ENCODE measurements at regions not wholly inside any gene's neighbourhood (a gene's known extent, or its start where the extent isn't known, plus 50 kb on each side); places are given as distances from the start of the nearest gene placed in this dataset.

DNA sequence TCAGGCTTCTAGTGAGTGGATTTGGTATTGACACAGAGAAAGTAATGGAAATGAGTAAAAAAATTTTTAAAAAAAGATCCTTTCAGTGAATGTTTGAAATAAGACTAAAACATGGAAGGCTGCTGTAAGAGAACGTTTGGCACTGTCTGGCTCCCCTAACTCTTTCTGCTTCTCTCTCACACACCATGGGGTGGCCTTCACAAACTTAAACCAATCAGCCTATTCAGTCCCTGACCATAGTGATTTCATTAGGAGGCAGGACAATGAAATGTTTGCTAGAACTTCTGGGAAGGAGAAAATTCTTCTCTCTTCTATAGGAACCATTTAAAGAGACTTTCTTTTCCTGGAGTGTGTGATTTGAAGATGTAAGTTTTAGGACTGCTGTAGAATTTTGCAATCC is 84.2 kb upstream of the GRIN2B start:
- no peak overlapping the region for H3K4me3 ChIP-seq
- H3K9me3 ChIP-seq: no peaks in the 10 kb centered on the region
- H3K4me1 ChIP-seq: no peaks in the 10 kb centered on the region
- no peak overlapping the region for H3K27ac ChIP-seq
- TF ChIP-seq, protein P1, sequence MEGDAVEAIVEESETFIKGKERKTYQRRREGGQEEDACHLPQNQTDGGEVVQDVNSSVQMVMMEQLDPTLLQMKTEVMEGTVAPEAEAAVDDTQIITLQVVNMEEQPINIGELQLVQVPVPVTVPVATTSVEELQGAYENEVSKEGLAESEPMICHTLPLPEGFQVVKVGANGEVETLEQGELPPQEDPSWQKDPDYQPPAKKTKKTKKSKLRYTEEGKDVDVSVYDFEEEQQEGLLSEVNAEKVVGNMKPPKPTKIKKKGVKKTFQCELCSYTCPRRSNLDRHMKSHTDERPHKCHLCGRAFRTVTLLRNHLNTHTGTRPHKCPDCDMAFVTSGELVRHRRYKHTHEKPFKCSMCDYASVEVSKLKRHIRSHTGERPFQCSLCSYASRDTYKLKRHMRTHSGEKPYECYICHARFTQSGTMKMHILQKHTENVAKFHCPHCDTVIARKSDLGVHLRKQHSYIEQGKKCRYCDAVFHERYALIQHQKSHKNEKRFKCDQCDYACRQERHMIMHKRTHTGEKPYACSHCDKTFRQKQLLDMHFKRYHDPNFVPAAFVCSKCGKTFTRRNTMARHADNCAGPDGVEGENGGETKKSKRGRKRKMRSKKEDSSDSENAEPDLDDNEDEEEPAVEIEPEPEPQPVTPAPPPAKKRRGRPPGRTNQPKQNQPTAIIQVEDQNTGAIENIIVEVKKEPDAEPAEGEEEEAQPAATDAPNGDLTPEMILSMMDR (IDR thresholded peaks at IDR 0.05): no peak
- no peaks in the 10 kb centered on the region for H3K36me3 ChIP-seq
- no peak for ATAC-seq
- no peak for DNase-seq
- no peaks in the 10 kb centered on the region for H3K27me3 ChIP-seq
- intact Hi-C loops (cut with DNase I): no loop called here

DNA sequence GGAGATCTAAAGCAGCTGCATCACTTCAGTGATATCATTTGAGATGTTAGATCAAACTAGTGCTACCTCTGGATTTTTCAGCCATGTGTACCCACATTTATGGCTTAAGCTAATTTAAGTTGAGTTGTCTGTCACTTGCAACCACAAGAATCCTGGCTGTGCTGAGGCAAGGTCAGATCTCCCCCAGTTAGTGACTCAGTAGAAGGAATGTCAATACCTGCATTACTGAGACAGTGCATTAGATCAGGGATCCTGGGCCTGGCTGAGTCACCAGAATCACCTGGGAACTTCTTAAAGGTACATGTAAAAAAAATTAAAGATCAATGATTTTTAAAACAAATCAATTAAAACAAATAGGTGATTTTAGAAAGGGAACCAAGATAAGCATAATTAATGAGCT is 84.6 kb upstream of the GRIN2B start:
- ATAC-seq (no peak), DNase-seq (no peak)
- TF ChIP-seq, protein P1 (IDR thresholded peaks at IDR 0.05): no peak
- no peaks in the 10 kb centered on the region for H3K27me3 ChIP-seq
- H3K27ac ChIP-seq: no peak overlapping the region
- no peak overlapping the region for H3K4me3 ChIP-seq
- H3K4me1 ChIP-seq: no peaks in the 10 kb centered on the region
- no peaks in the 10 kb centered on the region for H3K9me3 ChIP-seq
- H3K36me3 ChIP-seq: no peaks in the 10 kb centered on the region
- intact Hi-C loops (cut with DNase I): no loop called here

DNA sequence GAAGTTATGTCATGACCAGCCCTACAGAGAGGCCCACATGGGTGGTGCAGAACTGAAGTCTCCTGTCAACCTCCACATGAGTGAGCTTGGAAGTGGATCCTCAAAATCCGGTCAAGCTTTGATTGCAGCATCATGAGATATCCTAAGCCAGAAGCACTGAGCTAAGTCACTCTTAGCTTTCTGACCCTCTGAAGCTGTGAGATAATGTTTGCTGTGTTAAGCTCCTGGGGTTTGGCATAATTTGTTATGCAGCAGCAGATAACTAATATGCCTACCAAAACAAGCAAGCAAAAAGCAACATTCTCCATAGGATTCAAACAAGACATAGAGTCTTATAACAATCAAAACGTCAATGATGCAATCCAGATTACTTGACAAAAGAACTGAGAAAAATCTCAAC is 87.6 kb upstream of the GRIN2B start:
- no peaks in the 10 kb centered on the region for H3K4me1 ChIP-seq
- no peak overlapping the region for H3K4me3 ChIP-seq
- H3K9me3 ChIP-seq: no peaks in the 10 kb centered on the region
- ATAC-seq (no peak), DNase-seq (no peak)
- intact Hi-C loops (cut with DNase I): no loop called here
- no peaks in the 10 kb centered on the region for H3K27me3 ChIP-seq
- H3K36me3 ChIP-seq: no peaks in the 10 kb centered on the region
- TF ChIP-seq, protein P1 (IDR thresholded peaks at IDR 0.05): no peak
- no peak overlapping the region for H3K27ac ChIP-seq

DNA sequence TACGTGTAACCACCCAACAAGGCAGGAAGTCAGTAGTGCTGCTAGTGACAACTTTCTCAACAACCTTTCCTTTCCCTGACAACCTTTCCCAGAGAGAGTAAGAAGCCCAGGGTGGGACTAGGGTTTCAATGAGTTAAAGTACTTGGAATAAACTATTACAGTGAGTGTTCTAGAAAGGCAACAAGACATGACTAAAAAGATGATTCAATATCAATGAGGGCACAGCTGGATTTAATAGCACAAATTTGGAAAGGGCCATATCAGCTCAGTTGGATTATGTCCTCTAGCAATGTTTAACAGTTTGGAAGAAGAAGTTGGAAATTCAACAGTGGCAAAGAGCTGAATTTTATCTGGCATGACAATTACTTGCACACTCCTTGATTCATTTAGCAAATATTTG is 90.4 kb upstream of the GRIN2B start:
- intact Hi-C loops (cut with DNase I): no loop called here
- Histone ChIP-seq H3K27me3 (no peaks in the 10 kb centered on the region), H3K27ac (no peak overlapping the region), H3K4me1 (no peaks in the 10 kb centered on the region), H3K36me3 (no peaks in the 10 kb centered on the region), H3K4me3 (no peak overlapping the region), H3K9me3 (peaks cover 4% of the 10 kb centered on the region)
- DNase-seq (no peak), ATAC-seq (no peak)
- TF ChIP-seq, protein P1 (IDR thresholded peaks at IDR 0.05): no peak

DNA sequence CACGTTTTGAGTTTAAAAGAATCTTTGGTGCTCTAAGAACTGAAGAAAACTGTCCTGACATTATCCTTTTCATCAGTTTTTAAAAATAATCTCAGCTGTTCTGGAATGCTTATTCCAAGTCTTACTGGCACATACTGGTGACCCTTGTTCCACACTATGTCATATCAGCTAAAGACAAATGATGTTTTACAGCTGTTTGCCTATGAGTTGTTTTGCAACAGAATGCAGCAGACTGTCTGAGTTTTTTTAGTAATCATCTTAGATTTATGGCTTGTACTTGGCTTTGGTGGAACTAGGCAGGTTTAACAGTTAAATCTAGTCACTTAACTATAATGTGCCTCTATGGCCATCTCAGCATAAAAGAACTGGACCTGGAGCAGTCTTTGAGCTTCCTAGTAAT is 91.6 kb upstream of the GRIN2B start:
- no peaks in the 10 kb centered on the region for H3K4me1 ChIP-seq
- H3K4me3 ChIP-seq: no peak overlapping the region
- peaks cover 5% of the 10 kb centered on the region for H3K9me3 ChIP-seq
- DNase-seq: no peak
- no peaks in the 10 kb centered on the region for H3K27me3 ChIP-seq
- TF ChIP-seq, protein P1 (IDR thresholded peaks at IDR 0.05): no peak
- ATAC-seq: no peak
- intact Hi-C loops (cut with DNase I): no loop called here
- no peaks in the 10 kb centered on the region for H3K36me3 ChIP-seq
- no peak overlapping the region for H3K27ac ChIP-seq

DNA sequence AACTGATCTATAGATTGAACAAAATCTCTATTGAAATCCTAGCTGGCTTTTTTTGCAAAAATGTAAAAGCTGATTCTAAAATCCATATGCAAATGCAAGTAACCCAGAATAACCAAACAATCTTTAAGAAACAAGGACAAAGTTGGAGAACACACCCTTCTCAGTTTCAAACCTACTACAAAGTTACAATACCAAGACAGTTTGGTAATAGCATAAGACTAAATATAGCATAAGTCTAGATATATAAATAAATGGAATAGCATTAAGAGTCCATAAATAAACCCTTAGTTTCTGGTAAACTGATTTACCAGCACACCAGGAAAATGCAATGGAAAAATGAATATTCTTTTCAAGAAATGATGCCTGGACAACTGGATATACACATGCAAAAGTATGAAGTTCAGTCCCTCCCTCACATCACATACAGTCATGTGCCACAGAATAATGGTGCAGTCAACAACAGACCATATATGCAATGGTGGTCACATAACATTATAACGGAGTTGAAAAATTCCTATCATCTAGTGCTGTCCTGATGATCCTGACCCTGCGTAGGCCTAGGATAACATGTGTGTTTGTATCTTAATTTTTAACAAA is 94.5 kb upstream of the GRIN2B start:
- no peaks in the 10 kb centered on the region for H3K36me3 ChIP-seq
- peaks cover 5% of the 10 kb centered on the region for H3K9me3 ChIP-seq
- H3K27me3 ChIP-seq: no peaks in the 10 kb centered on the region
- DNase-seq (no peak), ATAC-seq (no peak)
- H3K4me1 ChIP-seq: no peaks in the 10 kb centered on the region
- intact Hi-C loops (cut with DNase I): no loop called here
- no peak overlapping the region for H3K27ac ChIP-seq
- H3K4me3 ChIP-seq: no peak overlapping the region
- TF ChIP-seq, protein P1 (IDR thresholded peaks at IDR 0.05): no peak
